Amniotic stem cell (primary cell): ENCODE measurements at regions not wholly inside any gene's neighbourhood (a gene's known extent, or its start where the extent isn't known, plus 50 kb on each side); places are given as distances from the start of the nearest gene placed in this dataset.

ENCODE experiments used
- DNase-seq: peaks from one replicate; lab custom pipeline; 2025; lab: John Stamatoyannopoulos, UW

- DNase-seq: no peak
These were observed 951.8 kb upstream of the MAP3K7 start for GRCh38 chr6:91538622-91539021.

- no peak for DNase-seq
These were observed 947.7 kb upstream of the MAP3K7 start for GRCh38 chr6:91534614-91535013.

- no peak for DNase-seq
These were observed 936.6 kb upstream of the MAP3K7 start for GRCh38 chr6:91523511-91523910.

- no peak for DNase-seq
These were observed 935.1 kb upstream of the MAP3K7 start for GRCh38 chr6:91521999-91522398.

- no peak for DNase-seq
These were observed 922.8 kb upstream of the MAP3K7 start for GRCh38 chr6:91509711-91510110.

- no peak for DNase-seq
These were observed 922.2 kb upstream of the MAP3K7 start for GRCh38 chr6:91509039-91509438.

GRCh38 chr6:91506509-91506908 is 919.6 kb upstream of the MAP3K7 start:
- no peak for DNase-seq

- DNase-seq: no peak
These were observed 918.3 kb upstream of the MAP3K7 start for GRCh38 chr6:91505199-91505598.

- no peak for DNase-seq
These were observed 915.1 kb upstream of the MAP3K7 start for GRCh38 chr6:91501930-91502329.

GRCh38 chr6:91500689-91501303 is 913.9 kb upstream of the MAP3K7 start:
- DNase-seq: no peak

GRCh38 chr6:91498576-91498975 is 911.7 kb upstream of the MAP3K7 start:
- no peak for DNase-seq

GRCh38 chr6:91497770-91498169 is 910.9 kb upstream of the MAP3K7 start:
- no peak for DNase-seq

GRCh38 chr6:91490671-91491301 is 903.9 kb upstream of the MAP3K7 start:
- DNase-seq: no peak

GRCh38 chr6:91487696-91488392 is 901.0 kb upstream of the MAP3K7 start:
- no peak for DNase-seq

GRCh38 chr6:91486200-91486599 is 899.3 kb upstream of the MAP3K7 start:
- DNase-seq: no peak

- DNase-seq: no peak
These were observed 898.2 kb upstream of the MAP3K7 start for GRCh38 chr6:91485047-91485446.

- DNase-seq: no peak
These were observed 896.7 kb upstream of the MAP3K7 start for GRCh38 chr6:91483415-91484105.

GRCh38 chr6:91482498-91482897 is 895.6 kb upstream of the MAP3K7 start:
- no peak for DNase-seq

GRCh38 chr6:91480402-91480801 is 893.5 kb upstream of the MAP3K7 start:
- no peak for DNase-seq

GRCh38 chr6:91477688-91478087 is 890.8 kb upstream of the MAP3K7 start:
- DNase-seq: no peak

- no peak for DNase-seq
These were observed 889.1 kb upstream of the MAP3K7 start for GRCh38 chr6:91476000-91476399.

GRCh38 chr6:91465393-91465792 is 878.5 kb upstream of the MAP3K7 start:
- DNase-seq: no peak

- DNase-seq: no peak
These were observed 877.8 kb upstream of the MAP3K7 start for GRCh38 chr6:91464718-91465117.
